Ovary (tissue), 7 donors: ENCODE measurements at regions not wholly inside any gene's neighbourhood (a gene's known extent, or its start where the extent isn't known, plus 50 kb on each side); places are given as distances from the start of the nearest gene placed in this dataset.

Experiments
- DNase-seq, 5 donors: peaks; one replicate each; pipeline ENCODE4 v3.0.0-alpha.2; 2019 to 2020
- H3K27ac ChIP-seq, 2 donors: fragments of 200-600 bp; one replicate each; pipeline versions ENCODE4 v1.5.1 to v1.8.0; 2019 to 2022
- H3K27me3 ChIP-seq: fragments of 200-600 bp; one replicate; pipeline ENCODE4 v1.8.0; 2022
- H3K36me3 ChIP-seq: fragments of 200-600 bp; sonication (generic); one replicate; pipeline ENCODE4 v1.5.1; 2019
- H3K4me1 ChIP-seq: one replicate; pipeline ENCODE4 v1.8.1; 2013; ENCODE audit warnings: mild to moderate bottlenecking, moderate library complexity; ENCODE audit not compliant: insufficient read depth
- H3K4me3 ChIP-seq: fragments of 200-600 bp; sonication (generic); one replicate; pipeline ENCODE4 v1.5.1; 2017
- H3K9me3 ChIP-seq, 2 donors: fragments of 200-600 bp in 1 of 2; sonication (generic) in 1 of 2; one replicate each; pipeline versions ENCODE4 v1.5.1 to v1.8.1; 2013 to 2019; ENCODE audit warnings: mild to moderate bottlenecking in 1 of 2, moderate library complexity in 1 of 2
- EP300 ChIP-seq: sonication (generic); formaldehyde crosslinking; IDR thresholded peaks from one replicate; pipeline ENCODE4 v1.6.1; 2017; ENCODE audit warnings: antibody characterized with exemption
- POLR2A ChIP-seq: fragments of 450-650 bp; IDR thresholded peaks from one replicate; pipeline ENCODE4 v1.6.1; 2017; ENCODE audit warnings: antibody characterized with exemption, mild to moderate bottlenecking, moderate library complexity
- WGBS, 3 donors: extraction: QIAGEN DNeasy Blood & Tissue Kit in 1 of 3; methylation state at CpG; one replicate each; pipeline versions ENCODE4 v1.1.5 to v1.1.7; 2013 to 2017; 5-methylcytosine and 5-hydroxymethylcytosine counted together
- intact Hi-C, 4 donors: fragments of 100-400 bp; cut with DNase I; formaldehyde crosslinking; loops; one replicate each; pipeline versions ENCODE4 v1.11.0 to v1.15.1; 2022 to 2023
- TF ChIP-seq, protein P1 (sequence below), 3 donors: fragments of 450-650 bp in 2 of 3; fragments of 200-600 bp in 1 of 3; IDR thresholded peaks; one replicate each; pipeline versions ENCODE4 v1.5.1 to v1.8.0; 2016 to 2022; ENCODE audit warnings: antibody characterized with exemption in 3 of 3, mild to moderate bottlenecking in 1 of 3
- donor health status: DM: no; HTN: no; CAD: no; lungs with moderate emphysema.
- donor health status: DM: no; HTN: no; CAD: no.
- donor health status: Bipolar disorder and iron deficiency.
- donor health status: DM: no; HTN: no; CAD: no.
- donor health status: DM: yes; HTN: yes; CAD: no.

DNA sequence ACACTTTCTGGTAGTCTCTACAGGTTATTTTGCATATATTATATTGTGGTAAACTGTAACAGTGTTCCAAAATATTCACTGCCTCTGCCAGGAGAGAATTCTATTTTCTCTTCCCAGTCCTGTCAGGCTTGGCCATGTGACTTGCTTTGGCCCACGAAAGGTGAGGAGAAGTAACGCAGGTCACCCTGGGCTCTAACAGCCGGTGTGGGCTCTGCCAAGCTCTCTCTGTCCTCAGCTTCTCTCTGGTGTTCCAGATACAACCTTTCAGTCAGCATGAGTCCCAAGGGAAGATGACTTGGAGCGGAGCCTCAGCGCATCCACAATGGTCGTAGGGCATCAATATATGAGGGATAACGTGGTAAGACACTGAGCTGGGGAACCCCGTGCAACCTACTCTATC, 113.0 kb upstream of the RREB1 start:
- no peak for DNase-seq
- TF ChIP-seq, protein P1, sequence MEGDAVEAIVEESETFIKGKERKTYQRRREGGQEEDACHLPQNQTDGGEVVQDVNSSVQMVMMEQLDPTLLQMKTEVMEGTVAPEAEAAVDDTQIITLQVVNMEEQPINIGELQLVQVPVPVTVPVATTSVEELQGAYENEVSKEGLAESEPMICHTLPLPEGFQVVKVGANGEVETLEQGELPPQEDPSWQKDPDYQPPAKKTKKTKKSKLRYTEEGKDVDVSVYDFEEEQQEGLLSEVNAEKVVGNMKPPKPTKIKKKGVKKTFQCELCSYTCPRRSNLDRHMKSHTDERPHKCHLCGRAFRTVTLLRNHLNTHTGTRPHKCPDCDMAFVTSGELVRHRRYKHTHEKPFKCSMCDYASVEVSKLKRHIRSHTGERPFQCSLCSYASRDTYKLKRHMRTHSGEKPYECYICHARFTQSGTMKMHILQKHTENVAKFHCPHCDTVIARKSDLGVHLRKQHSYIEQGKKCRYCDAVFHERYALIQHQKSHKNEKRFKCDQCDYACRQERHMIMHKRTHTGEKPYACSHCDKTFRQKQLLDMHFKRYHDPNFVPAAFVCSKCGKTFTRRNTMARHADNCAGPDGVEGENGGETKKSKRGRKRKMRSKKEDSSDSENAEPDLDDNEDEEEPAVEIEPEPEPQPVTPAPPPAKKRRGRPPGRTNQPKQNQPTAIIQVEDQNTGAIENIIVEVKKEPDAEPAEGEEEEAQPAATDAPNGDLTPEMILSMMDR (IDR thresholded peaks at IDR 0.05) = no peak
- TF ChIP-seq EP300 = no peak
- TF ChIP-seq POLR2A = no peak
- H3K4me1 ChIP-seq = no peaks in the 10 kb centered on the region
- H3K4me3 ChIP-seq = no peak overlapping the region
- WGBS, 3 donors = 82 to 85% (median 83%) methylated on average over 8 of the region's 8 CpGs
- no peaks in the 10 kb centered on the region for H3K27me3 ChIP-seq
- intact Hi-C loops = no loop called here
- no peaks in the 10 kb centered on the region for H3K36me3 ChIP-seq
- no peaks in the 10 kb centered on the region for H3K9me3 ChIP-seq
- no peak overlapping the region for H3K27ac ChIP-seq

DNA sequence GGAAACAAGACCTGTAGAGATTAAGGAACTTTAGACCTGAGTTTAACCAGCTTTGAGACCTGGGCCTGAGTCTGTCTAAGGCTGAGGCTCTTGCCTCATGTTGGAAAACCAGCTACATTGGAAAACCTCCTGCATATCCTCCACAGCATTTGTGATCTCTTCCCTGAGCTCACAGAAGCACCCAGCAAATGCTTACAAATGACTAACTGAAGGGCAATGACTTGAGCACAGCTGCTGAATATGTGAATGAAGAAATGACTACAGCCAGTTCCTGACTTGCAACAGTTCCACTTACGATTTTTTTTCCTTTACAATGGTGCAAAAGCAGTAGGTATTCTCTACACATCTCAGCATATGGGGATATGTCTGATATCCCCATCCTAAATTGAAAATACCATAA, 112.4 kb upstream of the RREB1 start:
- intact Hi-C loops = no loop called here
- Histone ChIP-seq H3K4me1 (no peaks in the 10 kb centered on the region), H3K4me3 (no peak overlapping the region), H3K27ac (no peak overlapping the region), H3K27me3 (no peaks in the 10 kb centered on the region), H3K9me3 (no peaks in the 10 kb centered on the region), H3K36me3 (no peaks in the 10 kb centered on the region)
- no peak for TF ChIP-seq POLR2A
- no peak for DNase-seq
- 81 to 89% (median 88%) methylated on average over 1 of the region's 1 CpG for WGBS, 3 donors

DNA sequence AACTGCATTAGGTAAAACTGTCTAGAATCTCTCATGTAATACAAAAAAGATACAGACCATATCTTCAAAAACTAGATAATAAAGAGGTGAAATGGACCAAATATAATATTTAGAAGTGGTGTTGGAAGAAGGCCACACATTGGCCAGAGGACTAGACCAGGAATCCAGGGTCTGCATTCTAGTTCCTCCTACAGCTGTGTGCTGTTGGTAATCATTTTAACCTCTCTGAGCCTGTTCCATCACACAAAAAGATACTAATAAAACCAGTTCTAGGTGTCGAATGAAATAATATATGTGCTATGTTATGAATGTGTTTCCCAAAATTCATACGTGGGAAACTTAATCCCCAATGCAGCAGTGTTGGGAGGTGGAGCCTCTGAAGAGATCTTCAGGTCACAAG, 111.6 kb upstream of the RREB1 start:
- Histone ChIP-seq H3K27ac (no peak overlapping the region), H3K36me3 (no peaks in the 10 kb centered on the region), H3K9me3 (no peaks in the 10 kb centered on the region), H3K4me3 (no peak overlapping the region), H3K27me3 (no peaks in the 10 kb centered on the region), H3K4me1 (no peaks in the 10 kb centered on the region)
- TF ChIP-seq, protein P1 (IDR thresholded peaks at IDR 0.05) = no peak
- TF ChIP-seq EP300 (no peak), POLR2A (no peak)
- no peak for DNase-seq
- WGBS, 3 donors = 77 to 89% (median 81%) methylated on average over 2 of the region's 2 CpGs
- intact Hi-C loops = no loop called here

DNA sequence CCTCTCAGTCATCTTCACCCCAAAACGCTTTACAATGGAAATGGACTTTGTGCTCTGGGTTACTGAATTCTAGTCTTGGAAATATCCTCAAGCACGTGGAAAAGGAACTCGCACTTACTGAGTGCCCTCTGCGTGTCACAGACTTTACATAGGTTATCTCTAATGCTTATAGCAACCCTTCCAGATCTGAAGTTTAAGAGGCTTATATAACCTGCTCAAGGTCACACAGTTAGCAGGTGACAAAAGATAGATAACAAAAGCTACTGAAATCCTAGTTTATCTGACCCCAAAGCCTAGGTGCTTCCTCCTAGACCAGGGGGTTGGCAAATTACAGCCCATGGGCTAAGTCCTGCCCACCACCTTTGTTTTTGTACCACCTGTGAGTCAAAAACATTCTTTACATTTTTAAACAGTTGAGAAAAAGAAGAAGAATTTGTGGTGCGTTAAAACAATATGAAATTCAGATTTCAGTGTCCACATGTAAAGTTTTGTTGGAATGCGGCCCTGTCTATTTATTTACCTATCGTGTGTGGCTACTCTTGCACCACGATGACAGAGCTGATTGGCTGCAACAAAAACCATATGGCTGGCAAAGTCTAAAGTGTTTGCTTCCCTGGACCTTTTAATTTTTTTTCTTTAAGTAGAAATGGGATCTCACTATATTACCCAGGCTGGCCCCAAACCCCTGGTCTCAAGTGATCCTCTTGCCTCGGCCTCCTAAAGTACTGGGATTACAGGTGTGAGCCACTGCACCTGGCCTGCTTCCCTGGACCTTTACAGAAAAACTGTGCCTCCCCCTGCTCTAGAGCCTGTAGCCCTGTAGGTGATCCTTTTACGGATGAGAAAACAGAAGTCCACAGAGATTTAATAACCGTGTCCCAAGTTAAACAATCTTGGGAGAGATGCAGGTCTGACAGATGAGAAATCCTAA, 110.2 kb upstream of the RREB1 start:
- no peak overlapping the region for H3K4me3 ChIP-seq
- H3K36me3 ChIP-seq = no peaks in the 10 kb centered on the region
- DNase-seq = no peak
- no peaks in the 10 kb centered on the region for H3K9me3 ChIP-seq
- no peak overlapping the region for H3K27ac ChIP-seq
- TF ChIP-seq, protein P1 (IDR thresholded peaks at IDR 0.05) = no peak
- no peak for TF ChIP-seq EP300
- no peak for TF ChIP-seq POLR2A
- intact Hi-C loops = no loop called here
- H3K27me3 ChIP-seq = no peaks in the 10 kb centered on the region
- WGBS, 3 donors = 62 to 79% (median 71%) methylated on average over 11 of the region's 11 CpGs
- H3K4me1 ChIP-seq = no peaks in the 10 kb centered on the region

DNA sequence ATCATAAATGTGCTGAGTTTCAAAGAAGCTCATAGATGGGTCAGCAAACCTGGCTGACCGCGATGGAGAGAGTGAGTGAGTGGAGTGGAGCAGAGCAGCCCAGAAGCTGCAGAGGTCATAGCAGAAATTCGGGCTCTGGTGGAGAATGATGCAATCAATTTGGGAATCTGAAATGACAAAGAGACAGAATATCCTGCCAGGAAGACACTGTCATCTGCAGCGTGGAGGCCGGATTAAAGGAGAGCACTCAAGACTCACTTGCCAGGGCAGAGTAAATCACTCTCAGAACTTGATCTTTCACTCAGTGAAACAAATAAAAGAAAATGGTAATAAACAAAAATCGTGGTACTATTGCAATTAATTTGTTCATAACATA, 109.6 kb upstream of the RREB1 start:
- Histone ChIP-seq H3K27ac (no peak overlapping the region), H3K4me1 (no peaks in the 10 kb centered on the region), H3K4me3 (no peak overlapping the region), H3K9me3 (no peaks in the 10 kb centered on the region), H3K27me3 (no peaks in the 10 kb centered on the region), H3K36me3 (no peaks in the 10 kb centered on the region)
- WGBS, 3 donors = 62 to 70% (median 70%) methylated on average over 6 of the region's 6 CpGs
- intact Hi-C loops = no loop called here
- no peak for TF ChIP-seq POLR2A
- TF ChIP-seq, protein P1 (IDR thresholded peaks at IDR 0.05) = no peak
- DNase-seq = no peak
